ENCODE measurements at regions not wholly inside any gene's neighbourhood (a gene's known extent, or its start where the extent isn't known, plus 50 kb on each side); places are given as distances from the start of the nearest gene placed in this dataset.

- TF ChIP-seq CTCF (IDR thresholded peaks at IDR 0.05) (no peak), ZFX (IDR thresholded peaks at IDR 0.05; ENCODE audit: borderline replicate concordance) (no peak)
Measured at GRCh38 chr15:95946241-95946640, 384.3 kb upstream of the NR2F2 start.

Measured in 22Rv1 (cell line).